Urothelium cell line (cell line): ENCODE measurements at regions not wholly inside any gene's neighbourhood (a gene's known extent, or its start where the extent isn't known, plus 50 kb on each side); places are given as distances from the start of the nearest gene placed in this dataset.
"Not testable (repeated sequence)": the region's sequence is repeated elsewhere in the genome, so short reads cannot be mapped to it uniquely, and the experiment has no call there.

Source experiments
- DNase-seq: peaks from one replicate; pipeline ENCODE4 v3.0.0; 2011; ENCODE audit warnings: low spot score, mixed read lengths
- FAIRE-seq: peaks from 2 replicates; lab custom pipeline; 2011; peaks lifted over from hg19 to GRCh38; lab: Jason Lieb, UNC

GRCh38 chr16:22436823-22437652, 62.6 kb upstream of the CDR2 start:
- peak; percentile 60 for DNase-seq
- FAIRE-seq = not testable (repeated sequence)

- not testable (repeated sequence) for DNase-seq, FAIRE-seq
These were observed 62.0 kb upstream of the CDR2 start for GRCh38 chr16:22436326-22436822.

GRCh38 chr16:22431314-22431713, 56.9 kb upstream of the CDR2 start:
- not testable (repeated sequence) for DNase-seq, FAIRE-seq

- FAIRE-seq = no peak
These were observed 54.2 kb upstream of the CDR2 start for GRCh38 chr16:22428654-22429053.

GRCh38 chr16:22427556-22427955, 53.1 kb upstream of the CDR2 start:
- DNase-seq (no peak), FAIRE-seq (no peak)

More at GRCh38 chr16:22428654-22429053, 54.2 kb upstream of the CDR2 start:
- DNase-seq = no peak

DNA sequence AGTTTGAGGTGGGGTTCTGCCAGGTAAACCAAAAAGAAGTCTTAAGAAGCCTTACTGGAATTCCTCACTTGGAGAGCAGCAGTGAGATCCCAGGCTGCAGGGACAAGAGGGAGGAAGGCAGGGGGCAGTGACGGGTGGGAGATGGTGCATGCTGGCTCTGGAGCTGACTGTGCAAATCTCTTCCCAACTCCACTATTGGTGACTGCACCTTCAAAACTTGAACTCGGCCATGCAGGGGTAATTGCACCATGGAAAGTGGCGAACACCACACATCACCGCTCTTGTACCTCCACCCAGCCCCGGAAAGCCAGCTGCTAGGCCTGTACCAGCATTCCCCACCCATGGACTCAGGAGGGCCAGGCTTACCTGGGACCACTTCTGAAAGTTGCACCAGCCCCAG, 51.4 kb upstream of the CDR2 start:
- FAIRE-seq (no peak), DNase-seq (no peak)

GRCh38 chr16:22425036-22425801, 50.8 kb upstream of the CDR2 start:
- FAIRE-seq = no peak
- DNase-seq = no peak

- no peak for DNase-seq
- no peak for FAIRE-seq
These were observed 49.9 kb upstream of the CDR2 start for GRCh38 chr16:22424161-22424937.
